ENCODE measurements at regions not wholly inside any gene's neighbourhood (a gene's known extent, or its start where the extent isn't known, plus 50 kb on each side); places are given as distances from the start of the nearest gene placed in this dataset.

GRCh38 chr2:146964494-146964893 lies 880.3 kb upstream of the ACVR2A start:
- FAIRE-seq (no peak), DNase-seq (ENCODE audit: insufficient read length, low spot score) (no peak)

- no peak for FAIRE-seq
- no peak for DNase-seq (ENCODE audit: insufficient read length, low spot score)
These were observed 890.3 kb upstream of the ACVR2A start for GRCh38 chr2:146954544-146954943.

- FAIRE-seq (no peak), DNase-seq (ENCODE audit: insufficient read length, low spot score) (no peak)
These were observed 892.1 kb upstream of the ACVR2A start for GRCh38 chr2:146952696-146953095.

DNA sequence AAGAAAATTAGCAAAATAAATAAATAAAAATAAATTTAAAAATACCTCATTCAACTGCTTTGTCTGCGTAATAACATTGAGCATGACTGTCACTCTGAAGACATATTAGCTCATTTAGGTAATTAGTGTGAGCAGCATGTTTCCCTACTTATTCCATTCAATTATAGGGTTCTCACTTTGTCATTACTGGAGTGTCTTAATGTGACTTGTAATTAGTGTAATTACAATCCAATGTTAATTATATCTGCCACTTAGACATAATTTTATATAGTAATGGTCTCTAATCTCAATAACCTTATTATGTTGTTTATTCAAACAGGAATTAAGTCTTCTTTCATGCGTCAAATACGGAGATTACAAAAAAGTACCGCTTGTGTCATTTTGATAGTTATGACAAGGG lies 893.9 kb upstream of the ACVR2A start:
- DNase-seq (ENCODE audit: insufficient read length, low spot score) = no peak
- FAIRE-seq = no peak

DNA sequence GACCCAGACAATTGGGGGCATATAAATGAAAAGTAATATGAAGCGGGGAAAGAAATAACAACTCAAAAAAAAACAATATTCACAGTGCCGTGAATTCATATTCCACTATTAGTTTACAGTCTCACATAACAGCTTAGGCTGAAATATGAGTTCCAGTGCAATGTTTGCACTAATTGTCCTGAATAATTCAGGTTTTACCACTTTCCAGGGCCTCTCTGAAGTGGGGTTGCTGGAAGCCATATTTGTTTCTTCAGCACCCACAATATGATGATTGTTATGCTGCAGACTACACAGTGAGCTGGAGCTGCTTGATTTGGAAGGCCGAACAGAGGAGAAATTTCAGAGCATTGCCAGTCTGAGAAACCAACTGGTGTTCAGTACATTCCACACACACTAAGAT lies 894.5 kb upstream of the ACVR2A start:
- no peak for DNase-seq (ENCODE audit: insufficient read length, low spot score)
- no peak for FAIRE-seq

- FAIRE-seq = no peak
- DNase-seq (ENCODE audit: insufficient read length, low spot score) = no peak
These were observed 895.4 kb upstream of the ACVR2A start for GRCh38 chr2:146949400-146949799.

GRCh38 chr2:146944601-146945000 lies 900.2 kb upstream of the ACVR2A start:
- DNase-seq (ENCODE audit: insufficient read length, low spot score) (no peak), FAIRE-seq (no peak)

GRCh38 chr2:146939991-146940685 lies 904.7 kb upstream of the ACVR2A start:
- FAIRE-seq (no peak), DNase-seq (ENCODE audit: insufficient read length, low spot score) (peak; percentile 21)

DNA sequence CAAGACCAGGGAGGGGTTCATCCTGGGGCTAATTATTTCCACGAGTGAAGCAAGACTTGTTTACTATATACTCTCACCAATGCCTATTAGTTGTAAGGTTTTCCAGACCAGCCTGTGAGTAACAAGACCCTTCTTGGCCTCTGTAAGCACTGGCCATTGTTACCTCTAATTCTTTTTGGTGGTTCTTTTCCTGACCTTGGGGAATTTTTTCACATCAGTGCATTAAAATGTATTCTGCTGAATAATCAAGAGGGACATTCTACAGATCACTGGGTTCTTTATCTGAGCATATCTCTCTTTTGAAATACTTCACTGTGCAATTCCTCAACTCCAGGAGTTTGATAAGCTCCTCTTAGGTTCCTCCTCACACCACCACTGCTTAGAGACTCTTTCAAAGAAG lies 909.9 kb upstream of the ACVR2A start:
- DNase-seq (ENCODE audit: insufficient read length, low spot score) (no peak), FAIRE-seq (no peak)

DNA sequence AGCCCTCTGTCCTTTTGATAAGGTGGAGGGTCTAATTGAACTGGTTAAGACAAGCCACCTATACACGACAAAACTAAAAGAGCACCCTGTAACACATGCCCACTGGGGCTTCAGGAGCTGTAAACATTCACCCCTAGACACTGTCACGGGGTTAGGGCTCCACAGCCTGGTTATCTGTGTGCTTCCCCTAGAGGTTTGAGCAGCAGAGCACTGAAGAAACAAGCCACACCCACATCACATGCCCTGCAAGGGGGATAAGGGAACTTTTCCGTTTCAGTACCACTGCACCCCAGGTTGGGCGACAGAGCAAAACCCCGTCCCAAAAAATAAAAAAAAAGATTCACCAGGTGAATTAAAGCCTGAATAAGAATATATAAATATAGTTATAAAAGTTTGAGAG lies 913.7 kb upstream of the ACVR2A start:
- DNase-seq (ENCODE audit: insufficient read length, low spot score) (no peak), FAIRE-seq (no peak)

GRCh38 chr2:146927080-146927711 lies 917.6 kb upstream of the ACVR2A start:
- FAIRE-seq = peak; percentile 65

GRCh38 chr2:146918280-146918679 lies 926.5 kb upstream of the ACVR2A start:
- DNase-seq (ENCODE audit: insufficient read length, low spot score) (no peak), FAIRE-seq (no peak)

More at GRCh38 chr2:146927080-146927711, 917.6 kb upstream of the ACVR2A start:
- DNase-seq (ENCODE audit: insufficient read length, low spot score) = peak; percentile 52

DNA sequence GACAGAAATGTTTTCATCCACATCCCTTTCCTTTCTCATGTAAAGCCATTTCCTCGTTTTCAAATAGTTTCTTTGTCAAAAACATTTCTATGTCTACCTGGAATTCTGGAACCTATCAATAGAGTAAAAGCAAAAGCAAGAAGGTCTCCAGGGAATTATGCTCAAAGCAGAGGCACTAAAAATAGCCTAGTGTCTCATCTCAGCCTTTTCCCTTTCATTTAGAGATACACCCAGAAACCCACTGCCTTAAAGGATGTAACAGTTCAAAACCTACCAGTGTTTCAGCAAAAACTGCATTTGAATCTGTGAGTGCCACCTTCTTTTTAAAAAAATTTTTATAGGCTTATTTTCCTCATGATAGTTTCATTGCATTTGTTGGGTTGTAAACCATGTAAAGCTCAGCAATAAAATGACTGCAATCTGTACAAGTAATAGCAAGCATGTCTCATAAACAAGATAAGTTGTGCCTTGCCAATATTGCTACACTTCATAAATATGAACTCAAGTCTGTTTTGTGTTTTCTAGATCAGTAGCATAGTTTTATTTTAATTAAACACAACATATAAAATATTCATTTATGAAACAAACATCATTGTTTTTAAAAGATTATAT lies 927.3 kb upstream of the ACVR2A start:
- no peak for FAIRE-seq
- DNase-seq (ENCODE audit: insufficient read length, low spot score) = no peak

DNA sequence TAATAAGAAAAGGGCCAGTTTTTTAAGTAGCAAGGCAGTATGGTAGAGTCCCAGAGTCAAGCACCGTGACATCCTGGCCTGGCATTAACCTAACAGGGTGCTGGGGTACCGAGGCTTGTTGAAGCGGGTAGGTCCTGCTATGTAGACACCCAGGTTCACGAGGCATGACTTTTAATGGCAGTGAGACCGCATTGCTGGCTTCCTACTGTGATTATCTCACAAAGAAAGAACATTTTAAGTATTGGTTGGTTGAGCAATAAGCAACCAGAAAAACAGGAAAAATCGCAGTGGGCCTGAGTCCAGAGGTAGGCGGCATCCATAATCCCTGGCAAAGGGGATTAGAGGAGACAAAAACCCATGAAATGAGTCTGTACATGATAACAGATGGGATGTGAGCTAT lies 927.9 kb upstream of the ACVR2A start:
- no peak for DNase-seq (ENCODE audit: insufficient read length, low spot score)
- no peak for FAIRE-seq

DNA sequence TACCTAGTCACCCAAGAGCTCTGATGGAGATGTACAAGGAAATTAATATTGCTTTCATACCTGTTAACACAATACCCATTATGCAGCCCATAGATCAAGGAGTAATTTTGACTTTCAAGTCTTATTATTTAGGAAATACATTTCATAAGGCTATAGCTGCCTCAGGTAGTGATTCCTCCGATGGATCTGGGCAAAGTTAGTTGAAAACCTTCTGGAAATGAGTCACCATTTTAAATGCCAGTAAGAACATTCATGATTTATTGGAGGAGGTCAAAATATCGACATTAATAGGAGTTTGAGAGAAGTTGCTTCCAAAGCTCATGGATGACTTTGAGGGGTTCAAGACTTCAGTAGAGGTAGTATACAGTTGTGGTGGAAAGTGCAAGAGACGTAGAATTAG lies 931.4 kb upstream of the ACVR2A start:
- FAIRE-seq (no peak), DNase-seq (ENCODE audit: insufficient read length, low spot score) (no peak)

DNA sequence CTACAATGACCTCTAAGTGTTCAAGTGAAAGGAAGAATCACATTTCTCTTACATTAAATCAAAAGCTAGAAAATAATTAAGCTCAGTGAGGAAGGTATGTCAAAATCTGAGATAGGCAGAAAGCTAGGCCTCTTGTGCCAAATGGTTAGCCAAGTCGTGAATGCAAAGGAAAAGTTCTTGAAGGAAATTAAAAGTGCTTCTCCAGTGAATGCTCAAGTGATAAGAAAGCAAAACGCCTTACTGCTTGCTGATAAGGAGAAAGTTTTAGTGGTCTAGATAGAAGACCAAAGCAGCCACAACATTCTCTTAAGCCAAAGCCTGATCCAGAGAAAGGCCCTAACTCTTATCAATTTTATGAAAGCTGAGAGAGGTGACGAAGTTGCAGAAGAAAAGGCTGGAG lies 932.3 kb upstream of the ACVR2A start:
- DNase-seq (ENCODE audit: insufficient read length, low spot score) (no peak), FAIRE-seq (no peak)

- FAIRE-seq = no peak
- no peak for DNase-seq (ENCODE audit: insufficient read length, low spot score)
These were observed 936.1 kb upstream of the ACVR2A start for GRCh38 chr2:146908776-146909175.

- DNase-seq (ENCODE audit: insufficient read length, low spot score) = no peak
- FAIRE-seq = no peak
These were observed 946.7 kb upstream of the ACVR2A start for GRCh38 chr2:146898083-146898482.

DNA sequence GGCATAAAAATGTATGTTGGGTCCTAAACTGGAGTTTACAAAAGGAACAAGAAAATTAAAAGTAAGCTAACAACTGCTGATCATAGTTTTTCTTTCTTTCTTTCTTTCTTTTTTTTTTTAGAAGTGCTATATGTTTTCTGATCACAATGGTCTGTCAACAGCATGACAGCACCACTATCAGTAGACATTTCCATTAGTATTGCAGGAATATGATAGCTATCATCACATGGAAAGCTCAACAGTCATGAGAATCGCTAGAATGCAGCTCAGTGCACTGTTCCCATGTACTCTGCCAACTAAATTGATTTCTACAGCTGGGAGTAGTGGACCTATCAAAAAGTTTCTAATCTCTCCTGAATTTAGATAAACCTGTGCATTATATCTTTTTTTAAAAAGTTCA lies 950.3 kb upstream of the ACVR2A start:
- FAIRE-seq (no peak), DNase-seq (ENCODE audit: insufficient read length, low spot score) (no peak)

- no peak for FAIRE-seq
- no peak for DNase-seq (ENCODE audit: insufficient read length, low spot score)
These were observed 951.3 kb upstream of the ACVR2A start for GRCh38 chr2:146893500-146894041.

- DNase-seq (ENCODE audit: insufficient read length, low spot score) (no peak), FAIRE-seq (no peak)
These were observed 954.3 kb upstream of the ACVR2A start for GRCh38 chr2:146890491-146890890.

GRCh38 chr2:146879882-146880281 lies 964.9 kb upstream of the ACVR2A start:
- DNase-seq (ENCODE audit: insufficient read length, low spot score) (no peak), FAIRE-seq (no peak)

Data from HTR-8/SVneo (cell line).